Trophoblast cell (in vitro differentiated cells and primary cell): ENCODE measurements at regions not wholly inside any gene's neighbourhood (a gene's known extent, or its start where the extent isn't known, plus 50 kb on each side); places are given as distances from the start of the nearest gene placed in this dataset.

Experiments
- DNase-seq, 2 donors: peaks; one replicate each; pipeline ENCODE4 v3.0.0-alpha.2; 2016
- H2AFZ ChIP-seq: 2 replicates; pipeline ENCODE4 v1.6.1; 2013; ENCODE audit warnings: low read length, moderate library complexity, mild to moderate bottlenecking; ENCODE audit not compliant: insufficient read depth, poor library complexity
- H2AK5ac ChIP-seq: 2 replicates; pipeline ENCODE4 v1.6.1; 2013; ENCODE audit warnings: mild to moderate bottlenecking, low read length
- H2BK120ac ChIP-seq: 2 replicates; pipeline ENCODE4 v1.6.1; 2013; ENCODE audit warnings: low read length, mild to moderate bottlenecking, moderate library complexity; ENCODE audit not compliant: insufficient read depth, poor library complexity
- H2BK12ac ChIP-seq: 2 replicates; pipeline ENCODE4 v1.6.1; 2013; ENCODE audit warnings: mild to moderate bottlenecking, low read length, moderate library complexity
- H2BK5ac ChIP-seq: 2 replicates; pipeline ENCODE4 v1.6.1; 2013; ENCODE audit warnings: low read length, low read depth, moderate library complexity, mild to moderate bottlenecking; ENCODE audit not compliant: poor library complexity
- H3K14ac ChIP-seq: 2 replicates; pipeline ENCODE4 v1.6.1; 2013; ENCODE audit warnings: mild to moderate bottlenecking, low read length
- H3K18ac ChIP-seq: 2 replicates; pipeline ENCODE4 v1.6.1; 2013; ENCODE audit warnings: mild to moderate bottlenecking, low read length
- H3K23ac ChIP-seq: 2 replicates; pipeline ENCODE4 v1.6.1; 2013; ENCODE audit warnings: low read length
- H3K27ac ChIP-seq: 2 replicates; pipeline ENCODE4 v1.5.1; 2013; ENCODE audit warnings: low read depth, mild to moderate bottlenecking, inconsistent platforms, low read length, moderate library complexity
- H3K27me3 ChIP-seq: 2 replicates; pipeline ENCODE4 v1.6.1; 2013; ENCODE audit warnings: inconsistent platforms, mild to moderate bottlenecking, low read length, moderate library complexity; ENCODE audit not compliant: insufficient read depth
- H3K36me3 ChIP-seq, 2 experiments: 1 replicate in 1 of 2; 2 replicates in 1 of 2; pipeline ENCODE4 v1.6.1; 2013; ENCODE audit warnings: low read length in 2 of 2, mild to moderate bottlenecking in 2 of 2, moderate library complexity in 1 of 2; ENCODE audit not compliant: insufficient read depth in 2 of 2, control insufficient read depth in 1 of 2
- H3K4ac ChIP-seq: 2 replicates; pipeline ENCODE4 v1.6.1; 2013; ENCODE audit warnings: low read depth, mild to moderate bottlenecking, low read length, moderate library complexity
- H3K4me1 ChIP-seq, 2 experiments: 1 replicate in 1 of 2; 2 replicates in 1 of 2; pipeline ENCODE4 v1.6.1; 2013; ENCODE audit warnings: low read length in 2 of 2, mild to moderate bottlenecking in 2 of 2, moderate library complexity in 1 of 2; ENCODE audit not compliant: insufficient read depth in 2 of 2, control insufficient read depth in 1 of 2
- H3K4me2 ChIP-seq: 2 replicates; pipeline ENCODE4 v1.6.1; 2013; ENCODE audit warnings: inconsistent platforms, mild to moderate bottlenecking, low read length, moderate library complexity
- H3K4me3 ChIP-seq: 2 replicates; pipeline ENCODE4 v1.5.1; 2013; ENCODE audit warnings: mild to moderate bottlenecking, low read depth, low read length, inconsistent platforms
- H3K79me1 ChIP-seq: one replicate; pipeline ENCODE4 v1.6.1; 2013; ENCODE audit warnings: low read length
- H3K79me2 ChIP-seq: 2 replicates; pipeline ENCODE4 v1.6.1; 2013; ENCODE audit warnings: low read length, mild to moderate bottlenecking; ENCODE audit not compliant: control insufficient read depth, insufficient read depth, poor library complexity
- H3K9ac ChIP-seq: 2 replicates; pipeline ENCODE4 v1.6.1; 2013; ENCODE audit warnings: mild to moderate bottlenecking, low read length
- H3K9me3 ChIP-seq: 2 replicates; pipeline ENCODE4 v1.6.1; 2013; ENCODE audit warnings: low read depth, mild to moderate bottlenecking, control low read depth, inconsistent platforms, low read length; ENCODE audit not compliant: insufficient read depth
- H4K12ac ChIP-seq: 2 replicates; pipeline ENCODE4 v1.6.1; 2013; ENCODE audit warnings: low read depth, mild to moderate bottlenecking, low read length, moderate library complexity
- H4K8ac ChIP-seq: 2 replicates; pipeline ENCODE4 v1.6.1; 2013; ENCODE audit warnings: low read depth, mild to moderate bottlenecking, low read length, moderate library complexity
- H4K91ac ChIP-seq: one replicate; pipeline ENCODE4 v1.6.1; 2013; ENCODE audit warnings: low read depth, mild to moderate bottlenecking, low read length, moderate library complexity
- WGBS: extraction: QIAGEN DNeasy Blood & Tissue Kit; methylation state at CpG from one replicate; pipeline ENCODE4 v1.1.7; 2013; ENCODE audit warnings: missing lambda C conversion rate; ENCODE audit not compliant: insufficient read length, insufficient coverage; ENCODE audit errors: extremely low coverage; 5-methylcytosine and 5-hydroxymethylcytosine counted together

DNA sequence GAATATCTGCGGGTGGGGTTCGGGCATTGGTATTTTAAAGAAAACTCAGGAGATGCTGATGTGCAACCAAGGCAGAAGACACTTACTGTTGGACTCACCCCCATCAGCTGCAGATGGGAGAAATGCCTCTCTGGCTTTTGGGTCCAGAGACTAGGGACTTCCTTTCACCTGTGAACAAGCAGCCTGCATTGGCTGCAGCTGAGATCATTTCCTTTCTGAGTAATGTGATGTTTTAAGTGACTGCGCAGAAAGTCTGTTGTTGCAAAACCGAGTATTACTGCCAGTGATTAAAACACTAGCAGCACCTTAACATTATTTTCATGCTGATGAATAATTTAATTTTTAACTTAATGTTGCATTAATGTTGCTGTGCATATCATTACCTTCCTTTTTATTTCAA, 143.0 kb downstream of the TSN start:
- H3K79me1 ChIP-seq, result no peaks in the 10 kb centered on the region
- no peak for DNase-seq
- no peak overlapping the region for H3K27ac ChIP-seq
- H4K8ac ChIP-seq, result no peak overlapping the region
- H4K12ac ChIP-seq, result no peak overlapping the region
- H2AFZ ChIP-seq, result no peak overlapping the region
- no peak overlapping the region for H2BK12ac ChIP-seq
- no peaks in the 10 kb centered on the region for H3K36me3 ChIP-seq
- H2BK5ac ChIP-seq, result no peak overlapping the region
- no peak overlapping the region for H4K91ac ChIP-seq
- no peak overlapping the region for H3K4ac ChIP-seq
- no peaks in the 10 kb centered on the region for H3K27me3 ChIP-seq
- no peaks in the 10 kb centered on the region for H3K79me2 ChIP-seq
- H3K9ac ChIP-seq, result no peak overlapping the region
- no peak overlapping the region for H2AK5ac ChIP-seq
- H2BK120ac ChIP-seq, result no peak overlapping the region
- peaks cover 3% of the 10 kb centered on the region for H3K9me3 ChIP-seq
- H3K4me1 ChIP-seq, result no peaks in the 10 kb centered on the region
- no peak overlapping the region for H3K4me2 ChIP-seq
- no peak overlapping the region for H3K18ac ChIP-seq
- H3K14ac ChIP-seq, result no peak overlapping the region
- H3K23ac ChIP-seq, result no peak overlapping the region
- WGBS, result no CpG with 5 or more reads among the region's 4 CpGs
- no peak overlapping the region for H3K4me3 ChIP-seq

DNA sequence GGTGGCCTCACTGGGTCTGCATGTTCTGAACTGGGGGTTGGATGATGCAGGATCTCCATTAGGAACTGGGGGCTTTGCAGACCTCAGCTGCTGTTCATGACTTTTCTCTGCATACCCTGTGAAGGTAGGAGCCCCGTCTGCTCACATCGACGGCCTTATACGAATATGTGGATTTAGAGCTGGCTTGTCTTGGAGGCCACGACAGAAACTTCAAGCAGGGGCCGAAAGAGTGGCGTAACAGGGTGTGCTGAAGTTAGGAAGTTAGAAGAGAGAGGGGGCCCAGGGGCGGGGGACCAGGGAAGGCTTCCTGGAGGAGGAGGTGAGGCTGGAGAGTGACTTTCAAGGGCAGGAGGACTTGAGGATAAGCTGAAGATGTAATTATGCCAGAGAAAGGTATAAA, 144.9 kb downstream of the TSN start:
- H2BK120ac ChIP-seq, result no peak overlapping the region
- H3K9me3 ChIP-seq, result peaks cover 3% of the 10 kb centered on the region
- H3K27me3 ChIP-seq, result no peaks in the 10 kb centered on the region
- H4K8ac ChIP-seq, result no peak overlapping the region
- no peaks in the 10 kb centered on the region for H3K36me3 ChIP-seq
- WGBS, result no CpG with 5 or more reads among the region's 8 CpGs
- DNase-seq, result no peak
- H3K27ac ChIP-seq, result no peak overlapping the region
- H3K79me1 ChIP-seq, result no peaks in the 10 kb centered on the region
- H3K4me3 ChIP-seq, result no peak overlapping the region
- no peak overlapping the region for H3K4me2 ChIP-seq
- no peak overlapping the region for H2AFZ ChIP-seq
- H3K14ac ChIP-seq, result no peak overlapping the region
- H4K12ac ChIP-seq, result no peak overlapping the region
- H2BK5ac ChIP-seq, result no peak overlapping the region
- no peak overlapping the region for H3K18ac ChIP-seq
- H3K23ac ChIP-seq, result no peak overlapping the region
- no peaks in the 10 kb centered on the region for H3K79me2 ChIP-seq
- no peak overlapping the region for H2BK12ac ChIP-seq
- no peak overlapping the region for H3K9ac ChIP-seq
- H2AK5ac ChIP-seq, result no peak overlapping the region
- no peaks in the 10 kb centered on the region for H3K4me1 ChIP-seq
- H3K4ac ChIP-seq, result no peak overlapping the region
- H4K91ac ChIP-seq, result no peak overlapping the region

DNA sequence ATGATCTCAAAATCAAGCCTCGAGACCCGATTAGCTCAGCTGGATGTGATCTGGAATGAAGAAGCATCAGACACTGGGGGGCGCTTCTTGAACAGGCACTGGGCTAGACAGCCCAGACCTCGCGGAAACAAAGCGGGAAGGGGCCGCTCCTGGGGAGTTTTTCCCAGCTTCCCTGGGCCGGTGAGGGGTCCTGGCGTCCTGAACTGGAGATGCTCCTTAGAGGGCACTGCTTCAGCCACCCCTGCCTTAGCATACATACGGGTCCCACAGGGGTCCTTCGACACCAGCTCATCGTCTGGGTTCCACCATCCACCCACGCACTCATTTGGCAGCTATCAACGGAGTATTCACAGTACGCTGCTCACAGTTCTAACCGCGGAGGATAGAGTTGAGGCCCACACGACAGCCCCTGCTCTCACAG, 146.7 kb downstream of the TSN start:
- H3K18ac ChIP-seq, result no peak overlapping the region
- H2BK12ac ChIP-seq, result no peak overlapping the region
- H3K4me2 ChIP-seq, result no peak overlapping the region
- H3K9me3 ChIP-seq, result peaks cover 3% of the 10 kb centered on the region
- WGBS, result no CpG with 5 or more reads among the region's 18 CpGs
- H2BK120ac ChIP-seq, result no peak overlapping the region
- H3K79me2 ChIP-seq, result no peaks in the 10 kb centered on the region
- no peaks in the 10 kb centered on the region for H3K79me1 ChIP-seq
- H2BK5ac ChIP-seq, result no peak overlapping the region
- H3K36me3 ChIP-seq, result no peaks in the 10 kb centered on the region
- no peak overlapping the region for H3K14ac ChIP-seq
- no peaks in the 10 kb centered on the region for H3K27me3 ChIP-seq
- no peak overlapping the region for H3K4ac ChIP-seq
- H3K4me3 ChIP-seq, result no peak overlapping the region
- no peaks in the 10 kb centered on the region for H3K4me1 ChIP-seq
- no peak overlapping the region for H2AK5ac ChIP-seq
- no peak overlapping the region for H4K8ac ChIP-seq
- H3K9ac ChIP-seq, result no peak overlapping the region
- no peak overlapping the region for H3K27ac ChIP-seq
- no peak overlapping the region for H4K91ac ChIP-seq
- H2AFZ ChIP-seq, result no peak overlapping the region
- DNase-seq, result no peak
- no peak overlapping the region for H4K12ac ChIP-seq
- H3K23ac ChIP-seq, result no peak overlapping the region

DNA sequence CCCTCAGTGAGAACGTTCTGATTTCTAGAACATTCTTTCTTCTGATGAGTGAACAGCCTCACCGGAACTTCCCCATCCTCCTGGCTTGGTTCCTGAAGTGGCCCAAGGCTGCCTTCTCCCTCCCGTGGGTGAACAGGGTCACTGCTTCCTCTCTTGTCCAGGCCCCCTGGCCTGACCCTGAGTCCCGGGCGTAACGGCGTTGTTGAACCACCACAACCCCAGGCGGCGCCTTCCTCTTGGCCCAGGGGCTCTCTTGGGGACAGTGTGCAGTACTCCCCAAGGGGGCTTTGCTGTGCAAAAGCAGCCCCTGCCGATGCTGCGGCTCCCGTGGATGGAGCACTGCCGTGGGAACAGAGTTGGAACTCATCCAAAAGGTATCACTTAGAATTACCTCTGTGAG, 147.2 kb downstream of the TSN start:
- Histone ChIP-seq H3K9ac (no peak overlapping the region), H3K27ac (no peak overlapping the region), H4K8ac (no peak overlapping the region), H3K36me3 (no peaks in the 10 kb centered on the region), H3K4me1 (no peaks in the 10 kb centered on the region), H3K23ac (no peak overlapping the region), H3K4ac (no peak overlapping the region), H2BK12ac (no peak overlapping the region), H3K4me3 (no peak overlapping the region), H3K14ac (no peak overlapping the region), H4K91ac (no peak overlapping the region), H2BK120ac (no peak overlapping the region), H2AK5ac (no peak overlapping the region), H3K79me1 (no peaks in the 10 kb centered on the region), H3K18ac (no peak overlapping the region), H3K9me3 (peaks cover 3% of the 10 kb centered on the region), H3K4me2 (no peak overlapping the region), H2AFZ (no peak overlapping the region), H3K79me2 (no peaks in the 10 kb centered on the region), H2BK5ac (no peak overlapping the region), H4K12ac (no peak overlapping the region), H3K27me3 (no peaks in the 10 kb centered on the region)
- DNase-seq, result no peak
- WGBS, result no CpG with 5 or more reads among the region's 13 CpGs
